Neural progenitor cell (in vitro differentiated cells): ENCODE measurements at regions not wholly inside any gene's neighbourhood (a gene's known extent, or its start where the extent isn't known, plus 50 kb on each side); places are given as distances from the start of the nearest gene placed in this dataset.

Experiments used
- CTCF ChIP-seq: fragments of 200-600 bp; sonication (generic); IDR thresholded peaks from 2 replicates; pipeline ENCODE4 v1.5.1; 2017; ENCODE audit warnings: antibody characterized with exemption, mild to moderate bottlenecking
- EZH2 ChIP-seq: fragments of 200-600 bp; sonication (generic); IDR thresholded peaks from 2 replicates; pipeline ENCODE4 v1.6.1; 2017; ENCODE audit warnings: antibody characterized with exemption, mild to moderate bottlenecking, moderate library complexity

- no peak for TF ChIP-seq EZH2
- TF ChIP-seq CTCF: no peak
Measured at GRCh38 chr3:110193074-110193473, 855.7 kb upstream of the DPPA4 start.
